Caki2 (cell line): ENCODE measurements at regions not wholly inside any gene's neighbourhood (a gene's known extent, or its start where the extent isn't known, plus 50 kb on each side); places are given as distances from the start of the nearest gene placed in this dataset.

Experiments
- DNase-seq: peaks from one replicate; pipeline ENCODE4 v3.0.0-alpha.2; 2015; ENCODE audit warnings: low read depth
- in situ Hi-C: cut with HindIII; loops from 2 replicates; pipeline ENCODE4 v1.10.0; 2016; ENCODE audit warnings: low sequenced_read_pairs, low pct_unique_long_range_greater_than_20kb, mixed read lengths

GRCh38 chr7:25279705-25280104, 51.4 kb upstream of the NPVF start:
- in situ Hi-C loops, result no loop called here
- DNase-seq, result no peak

GRCh38 chr7:25280181-25280580, 51.9 kb upstream of the NPVF start:
- DNase-seq, result no peak
- in situ Hi-C loops, result no loop called here

- no peak for DNase-seq
- in situ Hi-C loops, result no loop called here
These were observed 53.9 kb upstream of the NPVF start for GRCh38 chr7:25282194-25282593.

- in situ Hi-C loops, result no loop called here
- DNase-seq, result no peak
These were observed 58.5 kb upstream of the NPVF start for GRCh38 chr7:25286756-25287155.

GRCh38 chr7:25287291-25287690, 59.0 kb upstream of the NPVF start:
- in situ Hi-C loops, result no loop called here
- DNase-seq, result no peak

GRCh38 chr7:25288556-25289307, 60.4 kb upstream of the NPVF start:
- DNase-seq, result no peak
- in situ Hi-C loops, result no loop called here

GRCh38 chr7:25289518-25289917, 61.2 kb upstream of the NPVF start:
- in situ Hi-C loops, result no loop called here
- DNase-seq, result no peak

- in situ Hi-C loops, result no loop called here
- no peak for DNase-seq
These were observed 66.3 kb upstream of the NPVF start for GRCh38 chr7:25294624-25295023.

GRCh38 chr7:25295387-25295786, 67.1 kb upstream of the NPVF start:
- in situ Hi-C loops, result no loop called here
- no peak for DNase-seq

GRCh38 chr7:25296086-25296485, 67.8 kb upstream of the NPVF start:
- no peak for DNase-seq
- in situ Hi-C loops, result no loop called here

GRCh38 chr7:25297278-25297677, 69.0 kb upstream of the NPVF start:
- DNase-seq, result no peak

GRCh38 chr7:25303281-25304181, 75.2 kb upstream of the NPVF start:
- in situ Hi-C loops, result no loop called here
- no peak for DNase-seq

More at GRCh38 chr7:25297278-25297677, 69.0 kb upstream of the NPVF start:
- in situ Hi-C loops, result no loop called here

GRCh38 chr7:25304691-25305090, 76.4 kb upstream of the NPVF start:
- DNase-seq, result no peak
- in situ Hi-C loops, result no loop called here

GRCh38 chr7:25305831-25306230, 77.5 kb upstream of the NPVF start:
- in situ Hi-C loops, result no loop called here

GRCh38 chr7:25307624-25308023, 79.3 kb upstream of the NPVF start:
- DNase-seq, result no peak
- in situ Hi-C loops, result no loop called here

More at GRCh38 chr7:25305831-25306230, 77.5 kb upstream of the NPVF start:
- no peak for DNase-seq

- DNase-seq, result no peak
- in situ Hi-C loops, result no loop called here
These were observed 80.0 kb upstream of the NPVF start for GRCh38 chr7:25308246-25308645.

- in situ Hi-C loops, result no loop called here
- DNase-seq, result no peak
These were observed 80.8 kb upstream of the NPVF start for GRCh38 chr7:25308906-25309705.

- in situ Hi-C loops, result no loop called here
- no peak for DNase-seq
These were observed 82.6 kb upstream of the NPVF start for GRCh38 chr7:25310896-25311295.

- in situ Hi-C loops, result no loop called here
- DNase-seq, result no peak
These were observed 83.1 kb upstream of the NPVF start for GRCh38 chr7:25311346-25311745.
